Activated CD8-positive, alpha-beta T cell treated with anti-CD3 and anti-CD28 coated beads for 36 hours (primary cell): ENCODE measurements at regions not wholly inside any gene's neighbourhood (a gene's known extent, or its start where the extent isn't known, plus 50 kb on each side); places are given as distances from the start of the nearest gene placed in this dataset.

Source experiments
- ATAC-seq: fragments of 200-7000 bp; cut with Tn5 transposase; one replicate; pipeline ENCODE4 v1.10.0; 2021; ENCODE audit warnings: mild to moderate bottlenecking, moderate library complexity
- CTCF ChIA-PET: fragments of 350-600 bp; sonication (Branson Sonifier 250); formaldehyde crosslinking; loops from one replicate; lab custom pipeline; 2021; ENCODE audit warnings: antibody characterized with exemption; lab: Charles Lee
- POLR2A ChIA-PET: fragments of 350-600 bp; sonication (Branson Sonifier 250); formaldehyde crosslinking; loops from one replicate; lab custom pipeline; 2021; ENCODE audit warnings: antibody characterized with exemption; lab: Charles Lee
- DNase-seq: peaks from one replicate; pipeline ENCODE4 v3.0.0-alpha.2; 2020
- H3K27ac Mint-ChIP-seq: one replicate; pipeline ENCODE4 v1.8.0; 2021; ENCODE audit warnings: mild to moderate bottlenecking, mixed read lengths
- H3K27me3 Mint-ChIP-seq: one replicate; pipeline ENCODE4 v1.8.0; 2021; ENCODE audit warnings: mixed read lengths
- H3K36me3 Mint-ChIP-seq: one replicate; pipeline ENCODE4 v1.8.0; 2021; ENCODE audit warnings: low read depth, mixed read lengths
- H3K4me1 Mint-ChIP-seq: one replicate; pipeline ENCODE4 v1.8.0; 2021; ENCODE audit warnings: low read depth, mixed read lengths
- H3K4me3 Mint-ChIP-seq: one replicate; pipeline ENCODE4 v1.8.0; 2021; ENCODE audit warnings: mild to moderate bottlenecking, moderate library complexity, mixed read lengths
- H3K9me3 Mint-ChIP-seq: one replicate; pipeline ENCODE4 v1.8.0; 2021; ENCODE audit warnings: mixed read lengths
- CTCF ChIP-seq: fragments of 200-600 bp; IDR thresholded peaks from one replicate; pipeline ENCODE4 v1.8.0; 2022; ENCODE audit warnings: antibody characterized with exemption, mild to moderate bottlenecking
- intact Hi-C: fragments of 100-400 bp; cut with micrococcal nuclease; formaldehyde crosslinking; loops from one replicate; pipeline ENCODE4 v1.10.0; 2022

GRCh38 chr17:33512113-33512512 is 219.0 kb upstream of the ASIC2 start:
- Mint-ChIP-seq H3K9me3 (no peaks in the 10 kb centered on the region), H3K4me1 (peaks cover 7% of the 10 kb centered on the region), H3K4me3 (no peak overlapping the region), H3K36me3 (no peaks in the 10 kb centered on the region), H3K27ac (no peak overlapping the region), H3K27me3 (peaks cover 9% of the 10 kb centered on the region)
- intact Hi-C loops = loop anchor here (10.0 kb wide), 1 partner anchor 57 kb away; no protein-coding TSS in a partner anchor
- ATAC-seq (no peak), DNase-seq (no peak)
- TF ChIP-seq CTCF = no peak
- ChIA-PET CTCF (interaction anchor here (0.9 to 1.2 kb wide), 2 partner anchors 10 to 239 kb away, joined by 3 read pairs; no protein-coding TSS in a partner anchor), POLR2A (no interaction called here)

- intact Hi-C loops = loop anchor here (10.0 kb wide), 1 partner anchor 59 kb away; no protein-coding TSS in a partner anchor
- TF ChIP-seq CTCF = no peak
- H3K4me1 Mint-ChIP-seq = peaks cover 7% of the 10 kb centered on the region
- CTCF ChIA-PET = no interaction called here
- DNase-seq (no peak), ATAC-seq (no peak)
- H3K27ac Mint-ChIP-seq = no peak overlapping the region
- no peaks in the 10 kb centered on the region for H3K9me3 Mint-ChIP-seq
- H3K4me3 Mint-ChIP-seq = no peak overlapping the region
- peaks cover 3% of the 10 kb centered on the region for H3K27me3 Mint-ChIP-seq
- POLR2A ChIA-PET = no interaction called here
- no peaks in the 10 kb centered on the region for H3K36me3 Mint-ChIP-seq
Measured at GRCh38 chr17:33513769-33514168, 220.7 kb upstream of the ASIC2 start.

GRCh38 chr17:33514369-33514768 is 221.3 kb upstream of the ASIC2 start:
- Mint-ChIP-seq H3K27me3 (peaks cover 3% of the 10 kb centered on the region), H3K27ac (no peak overlapping the region), H3K9me3 (no peaks in the 10 kb centered on the region), H3K4me1 (peaks cover 7% of the 10 kb centered on the region), H3K4me3 (no peak overlapping the region), H3K36me3 (no peaks in the 10 kb centered on the region)
- no peak for ATAC-seq
- ChIA-PET POLR2A (no interaction called here), CTCF (no interaction called here)
- intact Hi-C loops = loop anchor here (10.0 kb wide), 1 partner anchor 60 kb away; no protein-coding TSS in a partner anchor
- DNase-seq = no peak
- TF ChIP-seq CTCF = no peak

- DNase-seq (no peak), ATAC-seq (no peak)
- Mint-ChIP-seq H3K4me3 (no peak overlapping the region), H3K27me3 (peaks cover 1% of the 10 kb centered on the region), H3K36me3 (no peaks in the 10 kb centered on the region), H3K9me3 (no peaks in the 10 kb centered on the region), H3K4me1 (peaks cover 7% of the 10 kb centered on the region), H3K27ac (no peak overlapping the region)
- POLR2A ChIA-PET = no interaction called here
- TF ChIP-seq CTCF = no peak
- intact Hi-C loops = loop anchor here (10.0 kb wide), 1 partner anchor 61 kb away; no protein-coding TSS in a partner anchor
- CTCF ChIA-PET = no interaction called here
Measured at GRCh38 chr17:33515974-33516373, 222.9 kb upstream of the ASIC2 start.

- CTCF ChIA-PET = no interaction called here
- Mint-ChIP-seq H3K4me1 (peaks cover 1% of the 10 kb centered on the region), H3K27ac (no peak overlapping the region), H3K4me3 (no peak overlapping the region), H3K27me3 (no peaks in the 10 kb centered on the region), H3K9me3 (no peaks in the 10 kb centered on the region), H3K36me3 (no peaks in the 10 kb centered on the region)
- ATAC-seq (no peak), DNase-seq (no peak)
- POLR2A ChIA-PET = no interaction called here
- intact Hi-C loops = loop anchor here (10.0 kb wide), 1 partner anchor 62 kb away; no protein-coding TSS in a partner anchor
- TF ChIP-seq CTCF = no peak
Measured at GRCh38 chr17:33516645-33517044, 223.6 kb upstream of the ASIC2 start.
